Kidney (tissue), 13 donors: ENCODE measurements at regions not wholly inside any gene's neighbourhood (a gene's known extent, or its start where the extent isn't known, plus 50 kb on each side); places are given as distances from the start of the nearest gene placed in this dataset.

Experiments used
- DNase-seq, 5 donors: peaks; one replicate each; pipeline ENCODE4 v3.0.0-alpha.2; 2013 to 2020
- FAIRE-seq: peaks from 2 replicates; lab custom pipeline; 2012; peaks lifted over from hg19 to GRCh38; lab: Jason Lieb, UNC
- H3K27ac ChIP-seq, 2 donors: one replicate each; pipeline ENCODE4 v1.7.0; 2013; ENCODE audit warnings: low read depth in 2 of 2, low read length in 2 of 2, inconsistent platforms in 1 of 2
- H3K27me3 ChIP-seq: one replicate; pipeline ENCODE4 v1.7.1; 2013; ENCODE audit warnings: low read length, inconsistent platforms; ENCODE audit not compliant: control insufficient read depth, insufficient read depth
- H3K36me3 ChIP-seq, 3 donors: one replicate each; pipeline versions ENCODE4 v1.7.0 to v1.7.1; 2013; ENCODE audit warnings: low read length in 3 of 3, control low read depth in 1 of 3, inconsistent platforms in 1 of 3; ENCODE audit not compliant: insufficient read depth in 3 of 3, control insufficient read depth in 2 of 3
- H3K4me1 ChIP-seq, 3 donors: one replicate each; pipeline versions ENCODE4 v1.7.0 to v1.7.1; 2013; ENCODE audit warnings: low read length in 3 of 3, inconsistent platforms in 1 of 3, low read depth in 1 of 3; ENCODE audit not compliant: control insufficient read depth in 2 of 3, insufficient read depth in 2 of 3
- H3K4me3 ChIP-seq, 3 donors: one replicate each; pipeline versions ENCODE4 v1.7.0 to v1.8.1; 2013; ENCODE audit warnings: low read length in 3 of 3, control low read depth in 1 of 3, inconsistent platforms in 1 of 3
- H3K9ac ChIP-seq, 3 donors: one replicate each; pipeline versions ENCODE4 v1.7.0 to v1.7.1; 2013; ENCODE audit warnings: low read length in 3 of 3, control low read depth in 1 of 3, inconsistent platforms in 1 of 3
- H3K9me3 ChIP-seq, 3 donors: one replicate each; pipeline versions ENCODE4 v1.7.0 to v1.7.1; 2013; ENCODE audit warnings: low read length in 3 of 3, control low read depth in 1 of 3, inconsistent platforms in 1 of 3; ENCODE audit not compliant: control insufficient read depth in 2 of 3, insufficient read depth in 1 of 3
- CTCF ChIP-seq: IDR thresholded peaks from 3 replicates; pipeline ENCODE4 v1.5.1; 2012; ENCODE audit warnings: mild to moderate bottlenecking, moderate library complexity, borderline replicate concordance; ENCODE audit not compliant: insufficient read depth; ENCODE audit errors: extremely low read depth
- intact Hi-C: fragments of 100-400 bp; cut with DNase I; formaldehyde crosslinking; loops from one replicate; pipeline ENCODE4 v1.11.1; 2022
- donor health status: control.
- donor health status: control.
- donor health status: control.
- donor health status: control.
- donor health status: control.
- donor health status: DM: yes; HTN: yes; CAD: no.
- donor health status: Normal renal cell carcinoma (clear cell type).

GRCh38 chr2:22301228-22301627, 1083.8 kb upstream of the KLHL29 start:
- TF ChIP-seq CTCF: no peak
- no peak for FAIRE-seq
- H3K9ac ChIP-seq: no peak overlapping the region
- H3K9me3 ChIP-seq: no peaks in the 10 kb centered on the region
- no peak for DNase-seq
- H3K4me3 ChIP-seq: no peak overlapping the region
- H3K27me3 ChIP-seq: no peaks in the 10 kb centered on the region
- intact Hi-C loops: no loop called here
- H3K36me3 ChIP-seq: no peaks in the 10 kb centered on the region
- H3K27ac ChIP-seq: no peak overlapping the region
- H3K4me1 ChIP-seq: no peaks in the 10 kb centered on the region

GRCh38 chr2:22326250-22326649, 1058.7 kb upstream of the KLHL29 start:
- Histone ChIP-seq H3K9ac (no peak overlapping the region), H3K4me1 (no peaks in the 10 kb centered on the region), H3K4me3 (no peak overlapping the region), H3K9me3 (peaks cover 0 to 7% (median 0%) of the 10 kb centered on the region in 3 donors), H3K27ac (no peak overlapping the region), H3K27me3 (no peaks in the 10 kb centered on the region), H3K36me3 (no peaks in the 10 kb centered on the region)
- FAIRE-seq: no peak
- no peak for DNase-seq
- intact Hi-C loops: no loop called here
- TF ChIP-seq CTCF: no peak

- Histone ChIP-seq H3K36me3 (no peaks in the 10 kb centered on the region), H3K27ac (no peak overlapping the region), H3K4me1 (no peaks in the 10 kb centered on the region), H3K4me3 (no peak overlapping the region), H3K9me3 (no peaks in the 10 kb centered on the region), H3K9ac (no peak overlapping the region), H3K27me3 (no peaks in the 10 kb centered on the region)
- intact Hi-C loops: no loop called here
- DNase-seq (no peak), FAIRE-seq (no peak)
- no peak for TF ChIP-seq CTCF
Observed at GRCh38 chr2:22329211-22330154, 1055.5 kb upstream of the KLHL29 start.

GRCh38 chr2:22336414-22336813, 1048.6 kb upstream of the KLHL29 start:
- Histone ChIP-seq H3K4me1 (no peaks in the 10 kb centered on the region), H3K9ac (no peak overlapping the region), H3K9me3 (no peaks in the 10 kb centered on the region), H3K36me3 (no peaks in the 10 kb centered on the region), H3K27me3 (no peaks in the 10 kb centered on the region), H3K27ac (no peak overlapping the region), H3K4me3 (no peak overlapping the region)
- FAIRE-seq: no peak
- TF ChIP-seq CTCF: no peak
- no peak for DNase-seq
- intact Hi-C loops: no loop called here
